Midbrain (tissue), 1 donor: ENCODE measurements at regions not wholly inside any gene's neighbourhood (a gene's known extent, or its start where the extent isn't known, plus 50 kb on each side); places are given as distances from the start of the nearest gene placed in this dataset.
A peak's percentile ranks its signal among the peaks of the same experiment; 100 is the strongest.
"Not testable (repeated sequence)": the region's sequence is repeated elsewhere in the genome, so short reads cannot be mapped to it uniquely, and the experiment has no call there.

Experiments used
- DNase-seq: peaks from one replicate; lab custom pipeline; 2025; lab: John Stamatoyannopoulos, UW

GRCh38 chrX:56343219-56343618 lies 111.1 kb downstream of the KLF8 start:
- no peak for DNase-seq

GRCh38 chrX:56343664-56344063 lies 111.5 kb downstream of the KLF8 start:
- DNase-seq = no peak

GRCh38 chrX:56358145-56358544 lies 126.0 kb downstream of the KLF8 start:
- DNase-seq = not testable (repeated sequence)

DNA sequence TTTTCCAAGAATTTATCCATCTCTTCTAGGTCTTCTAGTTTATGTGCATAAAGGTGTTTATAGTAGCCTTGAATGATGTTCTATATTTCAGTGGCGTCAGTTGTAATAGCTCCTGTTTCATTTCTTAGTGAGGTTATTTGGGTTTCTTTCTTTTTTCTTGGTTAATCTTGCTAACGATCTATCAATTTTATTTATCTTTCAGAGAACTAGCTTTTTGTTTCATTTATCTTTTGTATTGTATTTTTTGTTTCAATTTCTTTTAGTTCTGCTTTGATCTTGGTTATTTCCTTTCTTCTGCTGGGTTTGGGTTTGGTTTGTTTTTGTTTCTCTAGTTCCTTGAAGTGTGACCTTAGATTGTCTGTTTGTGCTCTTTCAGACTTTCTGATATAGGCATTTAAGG lies 133.0 kb downstream of the KLF8 start:
- not testable (repeated sequence) for DNase-seq

DNA sequence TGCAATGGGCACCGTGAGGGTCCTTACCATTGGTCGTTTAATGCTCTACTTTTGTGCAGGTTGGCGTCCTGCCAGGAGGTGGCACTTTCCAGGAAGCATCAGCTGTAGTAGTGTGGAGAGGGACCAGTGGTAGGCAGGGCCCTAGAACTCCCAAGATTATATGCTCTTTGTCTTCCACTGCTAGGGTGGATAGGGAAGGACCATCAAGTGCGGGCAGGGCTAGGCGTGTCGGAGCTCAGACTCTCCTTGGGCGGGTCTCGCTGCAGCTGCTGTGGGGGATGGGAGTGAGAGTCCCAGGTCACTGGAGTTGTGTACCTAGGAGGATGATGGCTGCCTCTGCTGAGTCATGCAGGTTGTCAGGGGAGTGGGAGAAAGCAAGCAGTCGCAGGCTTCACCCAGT lies 134.7 kb downstream of the KLF8 start:
- DNase-seq = no peak

- DNase-seq = no peak
These were observed 136.8 kb downstream of the KLF8 start for GRCh38 chrX:56368962-56369361.

DNA sequence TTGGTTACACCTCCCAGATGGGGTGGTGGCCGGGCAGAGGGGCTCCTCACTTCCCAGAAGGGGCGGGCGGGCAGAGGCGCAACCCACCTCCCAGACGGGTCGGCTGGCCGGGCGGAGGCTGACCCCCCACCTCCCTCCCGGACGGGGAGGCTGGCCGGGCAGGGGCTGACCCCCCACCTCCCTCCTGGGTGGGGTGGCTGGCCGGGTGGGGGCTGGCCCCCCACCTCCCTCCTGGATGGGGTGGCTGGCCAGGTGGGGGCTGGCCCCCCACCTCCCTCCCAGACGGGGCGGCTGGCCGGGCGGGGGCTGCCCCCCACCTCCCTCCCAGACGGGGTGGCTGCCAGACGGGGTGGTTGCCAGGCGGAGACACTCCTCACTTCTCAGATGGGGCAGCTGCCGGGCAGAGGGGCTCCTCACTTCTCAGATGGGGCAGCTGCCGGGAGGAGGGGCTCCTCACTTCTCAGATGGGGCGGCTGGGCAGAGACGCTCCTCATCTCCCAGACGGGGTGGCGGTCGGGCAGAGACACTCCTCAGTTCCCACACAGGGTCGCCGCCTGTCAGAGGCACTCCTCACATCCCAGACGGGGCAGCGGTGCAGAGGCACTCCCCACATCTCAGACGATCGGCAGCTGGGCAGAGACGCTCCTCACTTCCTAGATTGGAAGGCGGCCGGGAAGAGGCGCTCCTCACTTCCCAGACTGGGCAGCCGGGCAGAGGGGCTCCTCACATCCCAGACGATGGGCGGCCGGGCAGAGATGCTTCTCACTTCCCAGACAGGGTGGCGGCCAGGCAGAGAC lies 148.0 kb downstream of the KLF8 start:
- not testable (repeated sequence) for DNase-seq

DNA sequence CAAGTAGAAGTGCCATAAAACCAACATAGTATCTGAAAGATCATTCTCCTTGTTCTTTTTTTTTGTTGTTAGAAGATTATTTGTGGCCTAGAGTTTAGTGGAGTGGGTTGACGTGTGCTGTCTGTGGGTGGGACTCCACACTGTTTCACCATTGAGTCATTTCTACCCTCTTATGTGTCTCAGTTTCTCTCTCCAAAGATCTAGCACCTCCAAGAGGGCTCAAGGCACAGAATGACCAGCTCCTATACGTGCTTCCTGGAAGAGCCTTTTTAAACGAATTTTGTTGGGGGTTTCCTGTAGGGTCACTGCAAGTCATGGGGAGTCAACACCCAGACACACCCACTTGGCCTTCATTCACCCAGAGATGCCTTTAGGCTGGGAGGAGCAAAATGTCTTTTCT lies 150.1 kb downstream of the KLF8 start:
- DNase-seq = no peak

- DNase-seq = no peak
These were observed 153.2 kb downstream of the KLF8 start for GRCh38 chrX:56385336-56385735.

GRCh38 chrX:56385960-56386359 lies 153.8 kb downstream of the KLF8 start:
- DNase-seq = no peak

DNA sequence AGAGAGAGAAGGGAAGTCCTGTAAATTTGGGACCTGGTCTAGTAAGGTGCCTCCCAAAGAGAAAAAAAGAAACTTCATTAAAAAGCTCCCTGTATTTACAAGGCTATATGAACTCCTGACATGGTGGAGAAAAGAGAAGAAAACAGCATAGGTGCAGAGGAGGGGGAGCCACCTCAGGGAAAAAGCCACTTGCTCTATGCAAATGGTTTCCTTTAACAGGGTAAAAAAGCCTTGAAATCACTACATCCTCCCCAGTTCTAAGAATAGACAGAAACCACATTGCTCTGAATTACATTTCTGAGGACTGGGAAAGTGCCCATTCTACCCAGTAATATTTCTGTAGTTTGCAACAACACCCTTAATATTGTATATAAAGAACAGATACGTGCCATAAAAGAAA lies 165.5 kb downstream of the KLF8 start:
- no peak for DNase-seq

DNA sequence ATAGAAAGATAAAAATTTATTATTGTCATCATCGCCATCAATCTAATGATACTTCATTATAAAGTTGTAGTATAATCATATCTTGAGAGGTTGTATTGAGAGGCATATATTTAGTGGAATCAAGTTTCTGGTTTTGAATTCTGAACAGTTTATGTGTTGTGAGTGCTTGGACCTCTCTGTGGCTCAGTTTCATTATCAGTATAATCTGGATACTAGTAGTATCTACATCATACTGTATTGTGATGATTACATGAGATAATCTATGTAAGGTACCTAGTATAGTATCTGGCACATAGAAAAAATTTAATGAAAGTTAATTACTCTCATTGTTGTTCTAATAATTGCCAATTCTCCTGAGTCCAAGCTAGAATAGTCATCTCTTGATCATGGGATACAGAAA lies 161.2 kb upstream of the UBQLN2 start:
- DNase-seq = no peak

- DNase-seq = no peak
These were observed 133.8 kb upstream of the UBQLN2 start for GRCh38 chrX:56429581-56429980.

DNA sequence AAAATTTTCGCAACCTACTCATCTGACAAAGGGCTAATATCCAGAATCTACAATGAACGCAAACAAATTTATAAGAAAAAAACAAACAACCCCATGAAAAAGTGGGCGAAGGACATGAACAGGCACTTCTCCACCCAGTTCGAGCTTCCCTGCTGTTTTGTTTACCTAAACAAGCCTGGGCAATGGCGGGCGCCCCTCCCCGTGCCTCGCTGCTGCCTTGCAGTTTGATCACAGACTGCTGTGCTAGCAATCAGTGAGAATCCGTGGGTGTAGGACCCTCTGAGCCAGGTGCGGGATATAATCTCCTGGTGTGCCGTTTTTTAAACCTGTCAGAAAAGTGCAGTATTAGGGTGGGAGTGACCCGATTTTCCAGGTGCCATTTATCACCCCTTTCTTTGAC lies 111.4 kb upstream of the UBQLN2 start:
- DNase-seq = not testable (repeated sequence)

- DNase-seq = peak; percentile 18
These were observed 101.0 kb upstream of the UBQLN2 start for GRCh38 chrX:56462389-56462788.

GRCh38 chrX:56468441-56468840 lies 95.0 kb upstream of the UBQLN2 start:
- DNase-seq = no peak

DNA sequence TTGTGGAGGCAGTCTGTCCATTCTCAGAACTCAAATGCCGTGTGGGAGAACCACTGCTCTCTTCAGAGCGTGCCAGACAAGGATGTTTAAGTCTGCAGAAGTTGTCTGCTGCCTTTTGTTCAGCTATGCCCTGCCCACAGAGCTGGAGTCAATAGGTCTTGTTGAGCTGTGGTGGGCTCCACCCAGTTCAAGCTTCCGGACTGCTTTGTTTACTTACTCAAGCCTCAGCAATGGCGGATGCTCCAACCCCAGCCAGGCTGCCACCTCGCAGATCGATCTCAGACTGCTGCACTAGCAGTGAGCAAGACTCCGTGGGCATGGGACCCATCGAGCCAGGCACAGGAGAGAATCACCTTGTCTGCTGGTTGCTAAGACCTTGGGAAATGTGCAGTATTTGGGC lies 68.5 kb upstream of the UBQLN2 start:
- DNase-seq = not testable (repeated sequence)

GRCh38 chrX:56498756-56499155 lies 64.7 kb upstream of the UBQLN2 start:
- DNase-seq = no peak

DNA sequence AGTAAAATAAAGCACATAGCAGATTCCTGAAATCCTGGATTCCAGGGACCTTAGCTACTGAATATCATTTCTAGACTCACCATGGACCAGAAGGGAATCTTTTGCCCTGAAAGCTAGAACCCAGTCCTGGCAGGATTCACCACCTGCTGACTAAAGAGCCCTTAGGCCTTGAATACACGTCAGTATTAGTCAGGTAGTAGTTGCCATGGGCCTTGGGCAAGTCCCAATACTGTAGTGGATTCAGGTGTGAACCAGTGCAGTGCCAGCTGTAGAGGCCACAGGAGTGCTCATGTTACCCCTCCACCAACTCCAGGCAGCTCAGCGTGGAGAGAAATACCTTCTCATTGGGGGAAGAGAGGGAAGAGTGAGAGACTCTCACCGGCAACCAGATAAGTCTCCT lies 64.1 kb upstream of the UBQLN2 start:
- DNase-seq = no peak

- no peak for DNase-seq
These were observed 59.3 kb upstream of the UBQLN2 start for GRCh38 chrX:56503941-56504673.

DNA sequence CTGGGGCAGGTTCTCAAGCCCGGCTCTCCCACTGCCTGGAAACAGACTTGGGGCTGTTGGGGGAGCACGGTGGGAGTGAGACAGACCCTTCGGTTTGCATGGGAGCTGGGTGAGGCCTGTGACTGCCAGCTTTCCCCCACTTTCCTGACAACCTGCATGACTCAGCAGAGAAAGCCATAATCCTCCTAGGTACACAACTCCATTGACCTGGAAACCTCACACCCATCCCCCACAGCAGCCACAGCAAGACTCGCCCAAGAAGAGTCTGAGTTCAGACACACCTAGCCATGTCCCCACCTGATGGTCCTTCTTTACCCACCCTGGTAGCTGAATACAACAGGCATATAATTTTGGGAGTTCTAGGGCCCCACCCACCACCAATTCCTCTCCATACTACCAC lies 57.6 kb upstream of the UBQLN2 start:
- no peak for DNase-seq
